ENCODE measurements at regions not wholly inside any gene's neighbourhood (a gene's known extent, or its start where the extent isn't known, plus 50 kb on each side); places are given as distances from the start of the nearest gene placed in this dataset.

DNA sequence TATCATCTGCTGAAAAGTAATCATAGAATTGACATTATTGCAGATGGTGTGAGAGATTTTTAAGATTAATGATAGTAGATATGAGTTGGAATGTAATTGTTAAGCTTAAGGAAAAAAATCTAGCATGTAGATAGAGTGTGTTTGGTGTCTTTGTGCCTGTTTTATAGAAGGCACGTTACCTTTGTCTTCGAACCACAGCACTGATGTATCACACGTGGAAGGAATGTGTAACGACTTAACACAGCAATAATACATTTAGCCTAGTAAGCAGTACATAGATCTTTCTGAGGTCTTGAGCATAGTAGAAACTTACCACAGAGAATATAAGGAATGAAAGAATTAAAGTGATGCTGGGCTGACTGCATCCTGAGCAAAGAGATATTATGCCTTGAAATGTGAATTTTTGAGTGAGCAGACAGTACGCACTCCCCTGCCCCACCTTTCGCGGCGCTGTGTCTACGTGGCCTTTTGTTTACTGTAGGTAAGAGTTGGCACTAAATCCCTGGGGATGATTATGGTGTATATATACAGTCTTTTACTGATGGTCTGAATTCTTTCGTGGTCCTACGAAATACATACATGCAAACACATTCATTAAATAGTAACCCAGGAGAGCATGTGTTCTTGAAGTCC lies 217.6 kb upstream of the TOPAZ1 start:
- 92 to 98% methylated on average over 11 of the region's 11 CpGs for WGBS, 2 donors
- H3K9me3 ChIP-seq (ENCODE audit: control insufficient read depth, low read length), result no peaks in the 10 kb centered on the region
- DNase-seq, result no peak
- no peak for ATAC-seq (ENCODE audit: low FRiP score)
- no peak overlapping the region for H3K27ac ChIP-seq (ENCODE audit: low read depth in 1 of 2, low read length in 2 of 2)
- no peak overlapping the region for H3K4me3 ChIP-seq (ENCODE audit: low read length in 2 of 2)
- H3K27me3 ChIP-seq (ENCODE audit: control insufficient read depth in 1 of 2, insufficient read depth in 2 of 2, low read length in 1 of 2), result no peaks in the 10 kb centered on the region
- H3K36me3 ChIP-seq (ENCODE audit: control insufficient read depth in 1 of 2, insufficient read depth in 2 of 2, low read length in 1 of 2), result no peaks in the 10 kb centered on the region
- intact Hi-C loops (cut with DNase I), result no loop called here
- H3K4me1 ChIP-seq (ENCODE audit: control insufficient read depth in 1 of 2, insufficient read depth in 2 of 2, low read length in 2 of 2), result no peaks in the 10 kb centered on the region

DNA sequence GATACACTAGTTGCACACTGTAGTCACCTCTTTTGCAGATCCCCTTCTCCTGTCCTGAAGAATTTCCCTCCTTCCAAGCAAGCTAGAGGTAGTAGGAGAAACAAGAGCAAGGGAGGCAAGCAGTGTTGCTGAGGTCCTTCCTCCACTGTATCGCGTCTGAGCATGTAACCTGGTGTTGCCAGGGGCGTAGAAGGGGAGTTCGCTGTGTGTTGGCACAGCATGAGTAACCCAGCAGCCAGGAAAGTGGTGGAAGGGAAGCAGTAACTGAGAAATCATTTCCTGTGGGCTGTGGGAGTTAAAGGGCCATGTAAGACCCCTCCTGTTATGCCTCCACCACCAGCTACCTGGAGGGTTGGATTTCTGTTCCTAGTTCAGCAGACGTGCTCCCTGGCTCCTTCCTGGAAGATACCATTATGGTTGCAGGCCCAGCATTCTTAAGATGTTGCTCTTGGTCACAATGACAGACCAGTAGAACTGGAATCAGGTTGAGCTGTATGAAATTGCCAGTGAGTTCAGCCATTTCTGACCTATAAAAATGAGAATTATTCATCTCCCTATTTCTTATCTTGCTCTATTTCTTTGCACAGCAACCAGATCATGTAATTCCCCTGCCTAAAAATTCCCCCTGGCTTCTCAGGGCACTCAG lies 215.3 kb upstream of the TOPAZ1 start:
- no peak overlapping the region for H3K4me3 ChIP-seq (ENCODE audit: low read length in 2 of 2)
- no peak overlapping the region for H3K27ac ChIP-seq (ENCODE audit: low read depth in 1 of 2, low read length in 2 of 2)
- H3K27me3 ChIP-seq (ENCODE audit: control insufficient read depth in 1 of 2, insufficient read depth in 2 of 2, low read length in 1 of 2), result no peaks in the 10 kb centered on the region
- intact Hi-C loops (cut with DNase I), result no loop called here
- no peaks in the 10 kb centered on the region for H3K9me3 ChIP-seq (ENCODE audit: control insufficient read depth, low read length)
- no peaks in the 10 kb centered on the region for H3K36me3 ChIP-seq (ENCODE audit: control insufficient read depth in 1 of 2, insufficient read depth in 2 of 2, low read length in 1 of 2)
- DNase-seq, result no peak
- WGBS, 2 donors, result 70 to 84% methylated on average over 5 of the region's 5 CpGs
- no peaks in the 10 kb centered on the region for H3K4me1 ChIP-seq (ENCODE audit: control insufficient read depth in 1 of 2, insufficient read depth in 2 of 2, low read length in 2 of 2)
- ATAC-seq (ENCODE audit: low FRiP score), result no peak

DNA sequence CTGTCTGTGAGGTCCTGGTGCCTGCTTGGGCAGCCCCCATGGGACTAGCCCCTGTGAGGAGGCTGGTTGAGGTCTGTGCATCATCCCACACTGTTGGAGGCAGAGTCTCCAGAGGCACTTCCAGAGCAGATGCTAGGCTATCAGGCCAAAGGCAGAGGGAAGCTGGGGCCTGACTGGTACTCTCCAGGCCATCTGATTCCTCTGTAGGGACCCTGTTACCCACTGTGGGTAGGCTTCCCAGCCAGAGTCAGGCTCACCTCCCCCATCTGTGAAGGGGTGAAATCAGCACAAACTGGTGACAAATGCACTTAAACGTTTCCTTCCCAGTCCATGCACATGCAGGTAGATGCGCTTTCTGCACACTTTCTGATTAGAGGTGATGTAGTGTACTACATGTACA lies 212.6 kb upstream of the TOPAZ1 start:
- intact Hi-C loops (cut with DNase I), result no loop called here
- no peaks in the 10 kb centered on the region for H3K9me3 ChIP-seq (ENCODE audit: control insufficient read depth, low read length)
- WGBS, 2 donors, result 95 to 98% methylated on average over 2 of the region's 2 CpGs
- no peak overlapping the region for H3K4me3 ChIP-seq (ENCODE audit: low read length in 2 of 2)
- ATAC-seq (ENCODE audit: low FRiP score), result no peak
- H3K36me3 ChIP-seq (ENCODE audit: control insufficient read depth in 1 of 2, insufficient read depth in 2 of 2, low read length in 1 of 2), result no peaks in the 10 kb centered on the region
- no peaks in the 10 kb centered on the region for H3K4me1 ChIP-seq (ENCODE audit: control insufficient read depth in 1 of 2, insufficient read depth in 2 of 2, low read length in 2 of 2)
- DNase-seq, result no peak
- no peak overlapping the region for H3K27ac ChIP-seq (ENCODE audit: low read depth in 1 of 2, low read length in 2 of 2)
- no peaks in the 10 kb centered on the region for H3K27me3 ChIP-seq (ENCODE audit: control insufficient read depth in 1 of 2, insufficient read depth in 2 of 2, low read length in 1 of 2)

DNA sequence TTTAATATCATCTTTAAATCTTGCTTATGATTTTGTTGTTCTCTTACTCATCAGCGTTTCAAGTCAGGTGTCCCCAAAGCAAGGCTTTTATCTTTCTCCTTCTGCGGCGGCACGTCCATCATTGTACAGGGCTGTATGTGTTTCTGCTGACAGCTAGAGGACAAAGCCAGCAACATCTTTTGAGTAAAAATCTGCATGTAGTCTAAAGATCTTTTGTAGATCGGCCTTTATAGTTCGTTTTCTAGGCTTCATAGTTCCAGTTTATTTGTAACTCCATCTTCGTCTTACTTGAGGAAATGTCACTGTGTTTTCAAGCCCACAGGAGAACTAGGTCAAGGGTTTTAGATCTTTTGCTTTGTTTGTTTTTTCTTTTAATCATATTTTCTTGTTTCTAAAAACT lies 211.4 kb upstream of the TOPAZ1 start:
- Histone ChIP-seq H3K9me3 (ENCODE audit: control insufficient read depth, low read length) (no peaks in the 10 kb centered on the region), H3K36me3 (ENCODE audit: control insufficient read depth in 1 of 2, insufficient read depth in 2 of 2, low read length in 1 of 2) (no peaks in the 10 kb centered on the region), H3K4me3 (ENCODE audit: low read length in 2 of 2) (no peak overlapping the region), H3K4me1 (ENCODE audit: control insufficient read depth in 1 of 2, insufficient read depth in 2 of 2, low read length in 2 of 2) (no peaks in the 10 kb centered on the region), H3K27ac (ENCODE audit: low read depth in 1 of 2, low read length in 2 of 2) (no peak overlapping the region), H3K27me3 (ENCODE audit: control insufficient read depth in 1 of 2, insufficient read depth in 2 of 2, low read length in 1 of 2) (no peaks in the 10 kb centered on the region)
- intact Hi-C loops (cut with DNase I), result no loop called here
- ATAC-seq (ENCODE audit: low FRiP score), result no peak
- DNase-seq, result no peak
- WGBS, 2 donors, result 95 to 96% methylated on average over 7 of the region's 7 CpGs

DNA sequence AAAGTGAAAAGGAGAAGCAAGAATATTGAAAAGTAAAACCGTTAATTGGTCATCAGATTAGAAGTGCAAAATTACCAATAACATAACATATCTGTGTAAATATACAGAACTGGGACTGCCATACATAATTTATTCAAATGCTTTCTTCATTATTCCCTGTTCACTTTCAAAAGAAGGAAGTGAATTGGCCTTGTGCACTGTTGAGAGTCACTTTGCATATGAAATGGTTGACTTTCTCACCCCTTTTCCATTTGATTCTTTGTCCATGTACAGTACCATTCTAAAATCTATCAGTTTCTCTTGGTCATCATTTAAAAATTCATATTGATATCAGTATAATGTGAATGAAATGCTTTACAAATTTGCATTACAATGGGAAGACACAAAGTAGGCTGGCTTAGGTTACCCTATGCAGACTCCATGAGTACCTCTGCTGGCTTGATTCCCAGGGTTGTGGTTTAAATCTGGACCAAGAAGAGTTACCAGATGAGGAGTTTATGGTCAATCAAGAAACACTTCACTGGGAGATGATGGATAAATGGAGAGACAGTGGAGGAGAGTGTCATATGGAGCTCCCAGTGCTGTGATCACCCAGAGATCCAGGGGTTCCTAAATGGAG lies 210.9 kb upstream of the TOPAZ1 start:
- Histone ChIP-seq H3K27me3 (ENCODE audit: control insufficient read depth in 1 of 2, insufficient read depth in 2 of 2, low read length in 1 of 2) (no peaks in the 10 kb centered on the region), H3K4me1 (ENCODE audit: control insufficient read depth in 1 of 2, insufficient read depth in 2 of 2, low read length in 2 of 2) (no peaks in the 10 kb centered on the region), H3K9me3 (ENCODE audit: control insufficient read depth, low read length) (no peaks in the 10 kb centered on the region), H3K27ac (ENCODE audit: low read depth in 1 of 2, low read length in 2 of 2) (no peak overlapping the region), H3K4me3 (ENCODE audit: low read length in 2 of 2) (no peak overlapping the region), H3K36me3 (ENCODE audit: control insufficient read depth in 1 of 2, insufficient read depth in 2 of 2, low read length in 1 of 2) (no peaks in the 10 kb centered on the region)
- WGBS, 2 donors, result 94 to 100% methylated on average over 1 of the region's 1 CpG
- ATAC-seq (ENCODE audit: low FRiP score) (no peak), DNase-seq (no peak)
- intact Hi-C loops (cut with DNase I), result no loop called here

DNA sequence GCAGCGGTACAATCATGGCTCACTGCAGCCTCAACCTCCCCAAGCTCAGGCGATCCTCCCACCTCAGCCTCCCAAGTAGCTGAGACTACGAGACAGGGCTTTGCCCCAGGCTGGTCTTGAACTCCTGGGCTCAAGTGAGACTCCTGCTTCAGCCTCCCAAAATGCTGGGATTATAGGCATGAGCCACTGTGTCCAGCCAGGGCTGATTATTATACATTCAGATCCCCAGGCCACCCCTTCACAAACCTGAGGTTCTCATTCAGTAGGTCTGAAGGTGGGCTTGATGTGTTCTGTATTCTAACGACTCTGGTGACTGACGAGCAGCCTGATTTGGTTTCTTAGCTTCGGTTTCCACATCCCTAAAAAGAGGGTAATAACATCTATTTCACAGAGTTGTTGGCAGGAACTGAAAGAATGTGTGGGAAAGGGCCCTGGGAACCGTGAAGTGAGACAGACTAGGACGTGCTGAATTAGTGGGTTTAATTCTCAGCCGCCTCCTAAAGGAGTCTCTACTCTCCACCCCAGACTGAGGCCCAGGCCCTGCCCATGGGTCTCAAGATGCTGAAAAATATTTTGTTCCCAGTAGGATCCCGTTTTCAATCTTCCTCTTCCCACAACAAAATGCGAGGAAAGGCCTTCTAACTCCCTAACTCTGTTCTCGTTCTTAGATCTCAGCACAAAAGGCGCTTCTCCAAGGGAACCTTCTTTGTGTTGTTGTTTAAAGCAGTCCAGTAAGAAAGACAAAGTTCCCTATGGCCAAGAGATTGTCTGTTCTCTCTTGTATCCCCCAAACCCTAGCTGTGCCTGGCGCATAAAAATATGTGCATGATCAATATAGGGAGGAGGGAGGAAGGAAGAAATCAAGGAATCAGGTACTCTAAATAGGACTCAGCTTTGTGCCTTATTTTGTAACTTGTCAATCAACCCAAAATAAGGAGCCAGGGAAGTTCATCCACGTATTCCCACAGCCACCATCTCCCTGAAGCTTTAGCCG lies 210.0 kb upstream of the TOPAZ1 start:
- Histone ChIP-seq H3K27ac (ENCODE audit: low read depth in 1 of 2, low read length in 2 of 2) (no peak overlapping the region), H3K27me3 (ENCODE audit: control insufficient read depth in 1 of 2, insufficient read depth in 2 of 2, low read length in 1 of 2) (no peaks in the 10 kb centered on the region), H3K4me1 (ENCODE audit: control insufficient read depth in 1 of 2, insufficient read depth in 2 of 2, low read length in 2 of 2) (no peaks in the 10 kb centered on the region), H3K4me3 (ENCODE audit: low read length in 2 of 2) (no peak overlapping the region), H3K9me3 (ENCODE audit: control insufficient read depth, low read length) (no peaks in the 10 kb centered on the region), H3K36me3 (ENCODE audit: control insufficient read depth in 1 of 2, insufficient read depth in 2 of 2, low read length in 1 of 2) (no peaks in the 10 kb centered on the region)
- ATAC-seq (ENCODE audit: low FRiP score) (no peak), DNase-seq (no peak)
- intact Hi-C loops (cut with DNase I), result no loop called here
- WGBS, 2 donors, result 66 to 69% methylated on average over 16 of the region's 16 CpGs

DNA sequence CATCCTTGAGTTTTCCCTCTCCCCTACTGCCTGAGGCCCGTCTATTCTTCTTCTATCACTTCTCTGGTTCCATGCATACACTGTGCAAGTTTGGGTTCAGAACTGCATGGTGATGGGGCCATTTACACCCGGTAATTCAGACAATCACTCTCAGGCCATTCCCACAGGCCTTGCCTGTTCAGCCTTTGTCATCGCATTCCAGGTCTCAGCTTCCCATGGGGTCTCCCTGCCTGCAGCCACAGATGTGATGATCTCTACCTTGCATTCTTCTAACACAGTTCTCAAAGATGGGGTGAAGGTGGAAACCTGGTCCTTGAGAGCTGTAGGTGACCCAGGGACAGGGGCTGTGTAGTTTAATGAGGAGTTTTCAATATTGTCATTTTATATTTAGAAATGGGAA lies 209.2 kb upstream of the TOPAZ1 start:
- DNase-seq (no peak), ATAC-seq (ENCODE audit: low FRiP score) (no peak)
- H3K9me3 ChIP-seq (ENCODE audit: control insufficient read depth, low read length), result no peaks in the 10 kb centered on the region
- no peaks in the 10 kb centered on the region for H3K27me3 ChIP-seq (ENCODE audit: control insufficient read depth in 1 of 2, insufficient read depth in 2 of 2, low read length in 1 of 2)
- no peaks in the 10 kb centered on the region for H3K4me1 ChIP-seq (ENCODE audit: control insufficient read depth in 1 of 2, insufficient read depth in 2 of 2, low read length in 2 of 2)
- H3K27ac ChIP-seq (ENCODE audit: low read depth in 1 of 2, low read length in 2 of 2), result no peak overlapping the region
- 92 to 95% methylated on average over 3 of the region's 3 CpGs for WGBS, 2 donors
- H3K36me3 ChIP-seq (ENCODE audit: control insufficient read depth in 1 of 2, insufficient read depth in 2 of 2, low read length in 1 of 2), result no peaks in the 10 kb centered on the region
- no peak overlapping the region for H3K4me3 ChIP-seq (ENCODE audit: low read length in 2 of 2)
- intact Hi-C loops (cut with DNase I), result no loop called here

DNA sequence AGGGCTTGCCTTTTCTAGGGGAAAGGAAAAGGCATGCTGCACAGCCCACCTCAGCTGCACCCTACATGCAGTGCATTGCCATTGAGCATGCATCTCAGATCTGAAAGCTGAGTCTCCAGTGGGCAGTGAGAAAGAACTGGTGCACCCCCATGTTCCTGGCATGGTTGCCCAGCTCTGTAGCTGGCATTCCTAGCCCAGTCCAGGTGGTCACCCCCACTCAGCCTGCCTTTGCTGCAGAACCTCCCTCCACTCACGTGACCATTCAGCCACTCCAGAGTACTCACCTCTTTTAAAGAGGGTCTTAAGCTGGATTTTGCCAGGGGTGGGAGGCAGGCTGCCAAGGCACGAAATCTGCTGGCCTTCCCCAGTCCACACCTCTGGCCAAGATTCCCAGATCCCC lies 208.6 kb upstream of the TOPAZ1 start:
- no peak for DNase-seq
- no peak for ATAC-seq (ENCODE audit: low FRiP score)
- Histone ChIP-seq H3K27me3 (ENCODE audit: control insufficient read depth in 1 of 2, insufficient read depth in 2 of 2, low read length in 1 of 2) (no peaks in the 10 kb centered on the region), H3K4me3 (ENCODE audit: low read length in 2 of 2) (no peak overlapping the region), H3K9me3 (ENCODE audit: control insufficient read depth, low read length) (no peaks in the 10 kb centered on the region), H3K36me3 (ENCODE audit: control insufficient read depth in 1 of 2, insufficient read depth in 2 of 2, low read length in 1 of 2) (no peaks in the 10 kb centered on the region), H3K4me1 (ENCODE audit: control insufficient read depth in 1 of 2, insufficient read depth in 2 of 2, low read length in 2 of 2) (no peaks in the 10 kb centered on the region), H3K27ac (ENCODE audit: low read depth in 1 of 2, low read length in 2 of 2) (no peak overlapping the region)
- intact Hi-C loops (cut with DNase I), result no loop called here
- 85 to 91% methylated on average over 2 of the region's 2 CpGs for WGBS, 2 donors
